ENCODE measurements at regions not wholly inside any gene's neighbourhood (a gene's known extent, or its start where the extent isn't known, plus 50 kb on each side); places are given as distances from the start of the nearest gene placed in this dataset.

DNA sequence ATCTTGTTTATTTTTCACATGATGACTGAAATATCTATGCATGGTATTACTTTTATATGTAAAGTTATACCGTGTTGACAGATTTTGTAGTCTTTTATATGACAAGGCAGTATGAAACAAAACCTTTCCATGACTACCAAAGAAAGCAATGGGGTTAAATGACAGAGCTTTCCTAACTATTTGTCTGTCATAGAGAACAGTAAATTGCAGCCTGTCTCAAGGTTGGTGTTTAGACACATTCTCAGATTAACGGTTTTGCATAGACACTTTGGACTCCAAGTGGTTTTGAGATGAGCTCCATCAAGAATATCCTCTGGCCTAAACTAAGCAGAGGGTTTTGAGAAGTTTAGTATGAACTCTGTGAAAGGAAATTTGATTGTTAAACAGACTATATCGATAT is 180.7 kb upstream of the TENM3 start:
- H3K36me3 ChIP-seq (ENCODE audit: insufficient read depth, low read length): no peaks in the 10 kb centered on the region
- H3K79me2 ChIP-seq (ENCODE audit: insufficient read depth, low read length): no peaks in the 10 kb centered on the region
- H3K9me3 ChIP-seq (ENCODE audit: low read depth, low read length): no peaks in the 10 kb centered on the region
- H3K4me2 ChIP-seq (ENCODE audit: insufficient read depth, low read length): peak overlapping the region; percentile 25
- TF ChIP-seq CTCF (IDR thresholded peaks at IDR 0.05; ENCODE audit: extremely low read depth, low read depth, low read length): no peak
- no peak for DNase-seq (ENCODE audit: insufficient read length, low spot score, missing footprints)
- no peaks in the 10 kb centered on the region for H3K27me3 ChIP-seq (ENCODE audit: insufficient read depth, low read length)
- peaks cover 15% of the 10 kb centered on the region for H3K4me1 ChIP-seq (ENCODE audit: insufficient read depth, low read length)
- peak overlapping the region; percentile 6 for H3K27ac ChIP-seq (ENCODE audit: low read depth, low read length)
- no peak overlapping the region for H3K4me3 ChIP-seq (ENCODE audit: insufficient read depth, low read length)
- H4K20me1 ChIP-seq (ENCODE audit: insufficient read depth, low read length): no peaks in the 10 kb centered on the region
- H2AFZ ChIP-seq (ENCODE audit: low read length): no peak overlapping the region

DNA sequence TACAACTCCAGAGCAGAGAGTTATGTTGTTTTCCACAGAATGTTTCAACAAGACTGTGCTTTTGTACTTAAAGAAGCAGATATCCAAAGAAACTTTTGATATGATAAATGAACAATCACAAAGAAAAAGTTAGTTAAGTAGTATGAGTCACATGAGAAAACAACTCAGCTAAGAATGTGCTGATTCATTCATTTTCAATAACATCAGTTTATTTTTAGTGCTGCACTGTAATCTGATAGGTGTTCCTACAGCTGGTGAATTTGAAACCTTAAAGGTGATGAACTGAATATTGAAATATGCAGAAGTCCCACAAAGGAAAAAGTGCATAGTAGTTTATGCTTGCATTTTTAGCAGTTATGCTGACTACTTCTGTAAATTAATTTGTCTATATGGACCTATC is 180.3 kb upstream of the TENM3 start:
- Histone ChIP-seq H3K27ac (ENCODE audit: low read depth, low read length) (peak overlapping the region; percentile 6), H3K4me2 (ENCODE audit: insufficient read depth, low read length) (peak overlapping the region; percentile 25), H3K79me2 (ENCODE audit: insufficient read depth, low read length) (no peaks in the 10 kb centered on the region), H3K27me3 (ENCODE audit: insufficient read depth, low read length) (no peaks in the 10 kb centered on the region), H3K36me3 (ENCODE audit: insufficient read depth, low read length) (no peaks in the 10 kb centered on the region), H2AFZ (ENCODE audit: low read length) (no peak overlapping the region), H3K4me3 (ENCODE audit: insufficient read depth, low read length) (no peak overlapping the region), H3K4me1 (ENCODE audit: insufficient read depth, low read length) (peaks cover 15% of the 10 kb centered on the region), H4K20me1 (ENCODE audit: insufficient read depth, low read length) (no peaks in the 10 kb centered on the region), H3K9me3 (ENCODE audit: low read depth, low read length) (no peaks in the 10 kb centered on the region)
- peak; percentile 90 for DNase-seq (ENCODE audit: insufficient read length, low spot score, missing footprints)
- no peak for TF ChIP-seq CTCF (IDR thresholded peaks at IDR 0.05; ENCODE audit: extremely low read depth, low read depth, low read length)

DNA sequence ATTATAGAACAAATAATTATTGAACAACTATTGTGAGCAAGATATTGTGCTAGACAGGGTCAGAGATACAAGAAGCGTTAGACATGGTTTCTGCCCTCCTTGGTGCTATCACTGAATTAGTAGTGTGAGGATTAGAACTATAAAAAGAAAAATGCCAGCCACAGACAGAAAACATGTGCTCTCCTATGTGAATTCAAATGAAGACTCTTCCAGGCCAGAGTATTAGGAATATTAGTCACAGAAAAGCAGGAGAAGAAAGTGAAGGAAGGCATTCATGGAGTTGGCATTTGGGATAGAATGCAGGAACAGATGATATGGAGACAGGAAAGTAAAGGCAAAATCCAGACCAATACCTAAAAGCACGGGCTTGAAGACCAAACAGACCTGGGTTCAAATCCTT is 179.6 kb upstream of the TENM3 start:
- H3K4me2 ChIP-seq (ENCODE audit: insufficient read depth, low read length): no peak overlapping the region
- H3K36me3 ChIP-seq (ENCODE audit: insufficient read depth, low read length): no peaks in the 10 kb centered on the region
- no peak for TF ChIP-seq CTCF (IDR thresholded peaks at IDR 0.05; ENCODE audit: extremely low read depth, low read depth, low read length)
- DNase-seq (ENCODE audit: insufficient read length, low spot score, missing footprints): peak; percentile 56
- no peaks in the 10 kb centered on the region for H3K27me3 ChIP-seq (ENCODE audit: insufficient read depth, low read length)
- no peak overlapping the region for H2AFZ ChIP-seq (ENCODE audit: low read length)
- no peaks in the 10 kb centered on the region for H4K20me1 ChIP-seq (ENCODE audit: insufficient read depth, low read length)
- H3K27ac ChIP-seq (ENCODE audit: low read depth, low read length): no peak overlapping the region
- H3K9me3 ChIP-seq (ENCODE audit: low read depth, low read length): no peaks in the 10 kb centered on the region
- H3K79me2 ChIP-seq (ENCODE audit: insufficient read depth, low read length): no peaks in the 10 kb centered on the region
- H3K4me3 ChIP-seq (ENCODE audit: insufficient read depth, low read length): no peak overlapping the region
- H3K4me1 ChIP-seq (ENCODE audit: insufficient read depth, low read length): peaks cover 15% of the 10 kb centered on the region

GRCh38 chr4:182065255-182065654 is 177.9 kb upstream of the TENM3 start:
- no peak overlapping the region for H3K4me3 ChIP-seq (ENCODE audit: insufficient read depth, low read length)
- no peaks in the 10 kb centered on the region for H4K20me1 ChIP-seq (ENCODE audit: insufficient read depth, low read length)
- no peaks in the 10 kb centered on the region for H3K27me3 ChIP-seq (ENCODE audit: insufficient read depth, low read length)
- H2AFZ ChIP-seq (ENCODE audit: low read length): no peak overlapping the region
- H3K79me2 ChIP-seq (ENCODE audit: insufficient read depth, low read length): no peaks in the 10 kb centered on the region
- no peak for DNase-seq (ENCODE audit: insufficient read length, low spot score, missing footprints)
- H3K4me2 ChIP-seq (ENCODE audit: insufficient read depth, low read length): no peak overlapping the region
- no peak overlapping the region for H3K27ac ChIP-seq (ENCODE audit: low read depth, low read length)
- TF ChIP-seq CTCF (IDR thresholded peaks at IDR 0.05; ENCODE audit: extremely low read depth, low read depth, low read length): no peak
- H3K36me3 ChIP-seq (ENCODE audit: insufficient read depth, low read length): no peaks in the 10 kb centered on the region
- H3K9me3 ChIP-seq (ENCODE audit: low read depth, low read length): no peaks in the 10 kb centered on the region
- H3K4me1 ChIP-seq (ENCODE audit: insufficient read depth, low read length): peaks cover 15% of the 10 kb centered on the region
